Inferior parietal cortex (tissue), 1 donor: ENCODE measurements at regions not wholly inside any gene's neighbourhood (a gene's known extent, or its start where the extent isn't known, plus 50 kb on each side); places are given as distances from the start of the nearest gene placed in this dataset.
"Not testable (repeated sequence)": the region's sequence is repeated elsewhere in the genome, so short reads cannot be mapped to it uniquely, and the experiment has no call there.

Experiments
- DNase-seq: peaks from one replicate; pipeline ENCODE4 v3.0.0-alpha.2; 2016; ENCODE audit errors: extremely low spot score

DNA sequence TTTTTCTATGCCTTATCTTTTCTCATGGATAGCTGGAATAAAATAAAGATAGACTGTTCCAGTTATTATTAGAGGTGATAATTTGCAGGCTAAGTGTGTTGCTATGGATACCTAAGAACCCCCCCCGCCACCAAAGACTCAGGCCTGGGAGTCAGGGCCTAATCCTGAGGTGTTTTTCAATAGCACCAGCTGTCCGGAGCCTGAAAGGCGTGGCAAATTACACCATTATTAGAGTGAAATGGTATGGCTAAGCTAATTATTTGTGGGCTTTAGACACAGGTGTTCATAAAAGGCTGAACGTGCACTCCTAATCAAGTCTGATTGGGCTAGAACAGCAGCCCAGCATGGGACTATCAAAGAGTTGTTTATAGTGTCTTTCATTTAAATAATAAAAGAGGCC lies 293.2 kb upstream of the DCC start:
- DNase-seq: no peak

DNA sequence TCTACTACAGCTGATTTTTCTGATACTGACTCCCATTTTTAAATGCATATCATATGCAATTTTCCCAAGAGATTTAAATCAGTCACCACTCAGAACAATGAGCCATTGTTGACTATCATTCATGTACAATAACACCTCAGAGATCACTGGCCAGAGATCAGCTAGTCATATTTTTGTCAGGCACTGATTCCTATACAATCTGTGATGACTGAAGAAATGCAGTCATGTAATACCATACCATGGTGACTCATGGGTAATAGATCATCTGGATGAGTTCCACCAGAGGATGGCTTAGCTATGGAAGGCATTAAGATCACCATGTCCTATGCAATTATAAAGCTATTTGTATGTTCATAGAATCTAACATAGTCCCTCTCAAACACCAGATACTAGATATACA lies 285.7 kb upstream of the DCC start:
- DNase-seq: no peak

DNA sequence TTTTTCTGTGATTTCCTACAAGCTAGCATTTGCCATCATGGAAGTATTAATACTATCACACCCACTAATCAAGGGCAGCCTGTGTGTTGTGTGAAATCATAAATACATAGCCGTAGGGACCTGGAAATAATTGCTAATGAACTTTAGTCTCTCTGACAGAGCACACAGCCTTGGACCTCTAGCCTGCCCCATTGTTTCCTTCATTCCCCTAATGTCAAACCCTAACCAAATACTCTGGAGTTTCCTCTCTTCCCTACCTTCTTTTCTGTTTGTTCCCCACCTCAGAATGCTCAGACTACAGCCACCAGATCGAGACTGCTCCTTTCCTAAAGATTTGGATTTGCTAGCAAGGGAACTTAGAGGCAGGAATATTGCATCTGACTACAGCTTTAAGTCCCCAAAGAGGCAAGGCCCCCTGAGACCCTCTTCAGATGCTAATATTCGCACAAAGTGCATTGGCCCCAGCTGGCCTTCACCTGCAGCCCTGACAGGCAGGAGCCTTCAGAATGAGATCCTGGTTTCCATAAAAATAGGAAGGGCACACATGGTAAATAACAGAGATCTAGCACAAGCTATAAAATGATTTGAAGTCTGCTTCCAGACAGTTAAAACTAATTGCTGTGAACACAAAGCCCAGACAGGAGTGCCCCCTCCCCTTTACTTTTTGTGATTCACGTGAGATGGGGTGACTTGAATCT lies 279.2 kb upstream of the DCC start:
- no peak for DNase-seq

DNA sequence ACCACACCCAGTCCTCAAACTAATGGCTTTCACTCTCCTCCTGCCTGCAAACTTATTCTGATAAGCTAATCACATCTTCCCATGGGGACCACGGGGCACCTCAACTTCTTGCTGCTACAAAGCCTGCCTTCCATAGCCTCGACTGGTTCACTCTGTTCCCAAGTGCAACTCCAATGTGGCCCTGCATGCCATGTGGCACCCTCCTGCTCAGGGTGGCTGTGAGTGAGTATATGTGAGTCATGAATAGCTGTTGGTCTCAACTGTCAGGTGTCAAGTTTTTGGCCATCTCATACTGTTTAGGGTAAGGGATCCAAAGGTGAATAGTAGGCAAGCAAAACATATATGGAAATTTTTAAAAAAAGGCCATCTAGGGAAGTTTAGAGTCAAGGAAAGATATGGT lies 276.1 kb upstream of the DCC start:
- DNase-seq: no peak

DNA sequence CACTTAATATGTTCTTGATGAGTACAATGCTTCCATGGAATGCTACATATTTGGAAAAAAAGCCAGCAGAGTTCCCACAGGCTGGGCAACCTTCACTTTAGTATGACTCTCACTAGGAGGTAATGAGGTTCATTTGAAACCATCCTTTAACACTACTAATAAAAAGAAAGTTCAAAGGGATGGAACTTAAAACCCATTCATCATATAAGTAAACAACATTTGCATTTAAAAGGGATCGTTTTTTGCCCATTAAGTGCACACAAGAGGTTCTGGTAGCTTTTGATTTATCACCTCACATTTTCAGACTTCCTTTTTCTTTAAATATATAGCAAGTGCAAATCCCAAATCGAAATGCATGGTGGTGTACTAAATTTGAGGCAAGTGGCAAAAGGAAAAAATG lies 270.8 kb upstream of the DCC start:
- DNase-seq: no peak

DNA sequence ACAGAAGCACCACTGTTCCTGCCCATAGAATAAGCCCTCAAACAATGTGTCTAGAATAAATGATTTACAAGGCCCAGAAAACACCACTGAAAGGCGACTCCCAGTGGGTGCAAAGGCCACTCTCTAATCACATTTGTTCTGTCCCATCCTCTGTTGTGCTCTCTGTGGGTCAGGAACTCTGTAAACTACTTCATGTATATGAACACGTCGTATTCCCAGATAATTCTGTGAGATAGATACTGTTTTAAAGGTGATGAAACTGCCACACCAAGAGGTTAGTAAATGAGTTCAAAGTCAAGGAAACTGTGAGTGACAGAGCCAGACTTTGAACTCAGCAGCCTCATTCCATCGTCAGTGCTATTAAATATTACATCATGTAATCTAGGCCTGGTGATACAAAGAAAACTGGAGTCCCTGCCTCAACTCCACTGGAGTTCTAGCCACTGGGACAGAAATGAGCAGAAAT lies 269.7 kb upstream of the DCC start:
- no peak for DNase-seq

DNA sequence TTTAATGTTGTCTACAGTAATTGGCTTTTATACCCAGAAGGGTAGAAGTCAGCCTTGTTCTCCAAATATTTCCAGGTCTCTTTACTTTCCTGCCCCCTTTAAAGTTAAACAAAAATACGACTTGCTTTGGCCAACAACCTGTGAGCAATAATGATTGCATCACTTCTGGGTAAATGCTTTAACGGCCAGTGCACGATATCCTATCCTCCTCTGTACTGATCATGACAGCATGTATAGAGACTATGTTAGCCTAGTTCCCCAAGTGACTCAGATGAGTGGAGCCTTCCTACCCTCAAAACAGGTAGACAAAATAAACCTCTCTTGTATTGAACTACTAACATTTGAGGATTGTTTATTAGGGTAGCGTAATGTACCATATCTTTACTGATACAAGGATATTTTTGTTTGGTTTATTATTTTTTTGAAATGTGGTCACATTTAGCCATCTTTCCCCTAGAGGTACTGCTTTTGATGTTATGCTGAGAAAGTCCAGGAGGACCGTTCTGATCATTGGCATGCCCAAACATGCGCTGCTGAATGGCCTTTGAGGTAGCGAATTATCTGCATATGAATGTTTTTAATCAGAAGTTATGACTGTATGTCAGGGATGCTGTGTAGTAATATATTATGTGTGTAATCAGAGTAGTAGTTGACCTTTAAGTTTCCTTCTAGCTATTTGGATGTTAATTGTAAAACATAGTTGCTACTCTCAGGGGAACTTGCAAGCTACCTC lies 262.6 kb upstream of the DCC start:
- no peak for DNase-seq

DNA sequence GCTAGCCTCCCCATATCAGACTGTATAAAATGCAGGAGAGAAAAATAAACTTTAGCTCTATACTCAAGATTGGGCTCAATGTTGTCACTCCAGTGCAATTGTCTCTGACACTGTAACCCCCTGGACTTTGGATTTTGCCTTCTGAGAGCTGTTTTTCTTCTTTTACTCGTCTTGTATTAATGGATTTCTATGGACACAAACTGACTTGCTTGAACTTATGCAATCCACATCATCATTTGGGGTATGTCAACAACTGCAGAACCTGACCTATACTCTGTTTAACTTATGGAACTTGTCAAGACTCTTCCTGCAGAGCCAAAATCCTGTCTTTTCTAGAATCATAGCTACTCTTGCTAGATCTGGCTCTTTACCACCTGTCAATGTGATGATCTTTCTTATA lies 257.8 kb upstream of the DCC start:
- no peak for DNase-seq

DNA sequence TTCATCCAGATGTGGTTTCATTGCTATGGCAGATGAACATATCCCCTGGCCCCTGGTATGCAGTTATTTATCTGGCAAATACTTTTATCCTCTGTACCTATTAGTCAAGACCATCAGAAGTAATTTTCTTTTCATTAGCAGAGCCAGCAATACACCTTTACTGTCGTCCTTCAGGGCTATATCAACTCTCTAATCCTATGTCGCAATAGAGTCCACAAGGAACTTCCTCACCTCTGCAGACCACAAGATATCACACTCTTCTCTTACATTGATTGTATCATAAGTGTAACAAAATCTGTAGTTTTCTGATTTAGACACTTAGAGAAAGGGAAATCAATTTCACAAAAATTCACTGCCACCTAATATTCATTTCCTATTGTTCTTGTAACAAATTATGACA lies 252.9 kb upstream of the DCC start:
- DNase-seq: no peak

DNA sequence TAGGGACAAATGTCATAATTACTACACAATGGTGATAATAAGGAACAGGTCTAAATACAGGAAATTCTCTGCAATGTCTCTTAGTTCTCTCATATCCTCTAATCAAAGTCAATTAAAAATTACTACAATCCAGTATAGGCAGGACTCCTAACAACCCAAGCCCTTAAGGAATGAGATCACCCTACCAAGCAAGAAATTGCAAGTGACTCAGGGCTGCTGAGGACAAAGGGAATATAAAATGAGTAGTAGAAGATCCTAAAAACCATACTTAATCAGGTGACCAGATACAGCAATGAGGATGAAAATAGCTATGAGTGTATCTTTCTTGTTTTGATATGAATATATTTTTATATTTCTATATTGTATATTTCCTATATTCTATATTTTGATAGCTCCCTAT lies 250.0 kb upstream of the DCC start:
- no peak for DNase-seq

DNA sequence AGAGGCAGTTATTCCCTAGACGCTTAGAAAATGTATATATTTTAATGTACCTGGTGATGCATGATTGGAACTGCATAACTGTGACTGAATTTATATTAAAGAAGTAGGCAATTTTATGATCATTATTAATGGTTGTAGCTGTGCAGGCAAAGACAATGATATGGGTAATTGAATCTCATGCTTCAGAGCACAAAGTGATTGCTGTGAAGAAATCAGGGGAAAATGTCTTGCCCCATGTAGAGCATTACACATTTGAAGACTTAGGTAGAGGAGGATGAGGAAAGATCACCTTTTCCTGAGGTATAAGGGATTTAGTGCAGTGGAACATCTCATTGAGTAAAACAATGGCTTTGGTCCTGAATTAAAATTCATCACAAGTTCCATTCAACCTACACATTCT lies 246.8 kb upstream of the DCC start:
- no peak for DNase-seq

DNA sequence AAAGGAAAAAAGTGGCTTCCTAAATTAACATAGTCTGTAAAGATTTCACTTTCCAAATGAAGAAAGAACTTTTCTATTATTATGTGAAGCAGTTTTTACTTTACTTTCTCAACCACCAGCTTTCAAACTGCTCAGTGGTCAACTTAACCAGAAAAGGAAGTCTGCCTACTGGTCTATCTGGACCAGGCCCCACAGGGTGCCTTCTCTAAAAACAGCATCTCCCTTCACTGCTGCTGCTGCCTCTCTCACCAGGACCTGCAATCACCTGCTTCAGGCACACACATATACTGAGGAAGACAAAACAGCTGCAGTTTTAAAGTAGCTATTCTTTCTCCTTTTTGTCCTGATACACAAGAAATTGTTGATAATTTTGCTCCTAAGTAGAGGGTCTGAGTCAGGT lies 221.3 kb upstream of the DCC start:
- DNase-seq: no peak

DNA sequence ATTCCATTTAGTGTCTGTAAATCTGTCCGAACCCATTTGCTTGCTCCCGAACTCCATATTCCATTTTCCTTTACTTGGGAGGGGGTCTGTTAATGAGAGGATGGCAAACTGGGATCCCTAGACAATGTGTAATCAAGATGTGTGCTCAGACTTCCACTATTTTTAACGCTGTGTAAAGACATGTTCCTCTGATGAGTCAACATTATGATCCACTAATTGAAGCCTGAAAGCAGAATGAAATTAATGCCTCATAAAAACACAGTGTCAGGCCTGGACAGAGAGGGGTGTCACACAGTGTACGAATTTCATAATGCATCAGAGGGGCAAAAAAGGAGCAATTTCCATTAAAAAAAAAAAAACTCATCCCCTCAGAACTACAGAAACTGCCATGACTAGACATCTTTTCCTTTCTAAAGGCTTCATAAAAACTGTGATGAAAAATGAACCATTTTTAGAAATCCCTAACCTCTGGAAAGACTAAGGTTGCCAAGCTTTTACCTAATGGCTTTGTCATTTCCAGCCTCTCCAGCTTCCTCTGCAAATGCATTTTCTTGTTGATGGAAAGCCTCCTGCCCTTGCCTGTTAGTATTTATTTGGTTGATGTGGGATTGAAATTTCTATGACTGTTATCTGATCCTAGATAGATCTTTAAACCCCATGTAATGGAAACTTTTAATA lies 209.2 kb upstream of the DCC start:
- DNase-seq: no peak

DNA sequence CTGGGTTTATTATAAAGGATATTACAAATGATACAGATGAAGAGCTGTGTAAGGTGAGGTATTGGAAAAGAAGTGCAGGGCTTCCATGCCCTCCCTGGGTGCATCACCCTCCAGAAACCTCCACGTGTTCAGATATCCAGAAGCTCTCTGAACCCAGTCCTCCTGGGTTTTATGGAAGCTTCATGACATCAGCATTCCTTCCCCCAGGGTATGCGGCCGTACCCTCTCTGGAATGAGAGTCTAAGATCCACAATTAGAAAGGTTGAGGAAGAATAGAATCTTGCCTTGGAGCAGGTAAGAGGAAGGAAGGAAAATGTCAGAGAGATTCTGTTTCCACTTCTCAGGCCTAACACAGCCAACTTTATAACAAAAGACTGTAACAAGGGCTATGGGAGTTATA lies 208.2 kb upstream of the DCC start:
- no peak for DNase-seq

DNA sequence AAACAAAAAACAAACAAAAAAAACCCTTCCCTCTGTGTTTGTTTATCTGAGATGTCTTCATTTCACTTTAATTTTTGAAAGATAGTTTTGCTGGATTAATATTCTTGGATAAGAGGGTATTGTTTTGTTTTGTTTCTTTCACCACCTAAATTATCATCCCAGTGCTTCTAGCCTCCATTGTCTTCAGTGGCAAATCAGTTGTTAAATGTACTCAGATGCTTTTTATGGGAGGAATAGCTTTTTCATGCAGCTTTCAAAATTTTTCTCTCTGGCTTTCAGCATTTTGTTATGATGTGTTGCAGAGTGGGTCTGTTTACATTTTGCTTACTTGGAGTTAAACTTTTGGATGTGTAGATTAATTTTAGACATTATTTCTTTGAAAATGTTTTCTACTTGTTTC lies 203.5 kb upstream of the DCC start:
- no peak for DNase-seq

DNA sequence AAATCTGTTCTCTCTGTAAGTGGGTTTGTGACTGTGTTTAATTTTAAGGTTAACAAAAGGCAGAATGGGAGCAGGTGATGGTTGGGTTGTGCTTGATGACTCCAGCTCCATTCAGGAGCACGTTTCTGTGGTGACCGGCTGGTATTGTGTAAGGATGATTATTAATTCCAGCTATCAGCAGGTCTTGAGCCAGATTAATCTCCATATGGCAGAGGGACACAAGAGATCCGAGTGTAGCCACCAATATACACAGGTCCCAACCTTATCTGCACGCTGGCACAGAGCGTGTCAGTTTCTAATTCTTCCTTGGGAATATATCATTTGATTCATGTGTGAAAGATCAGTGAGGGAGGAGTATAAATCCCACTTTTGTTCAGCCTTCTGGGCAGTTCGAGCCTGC lies 199.0 kb upstream of the DCC start:
- DNase-seq: no peak

DNA sequence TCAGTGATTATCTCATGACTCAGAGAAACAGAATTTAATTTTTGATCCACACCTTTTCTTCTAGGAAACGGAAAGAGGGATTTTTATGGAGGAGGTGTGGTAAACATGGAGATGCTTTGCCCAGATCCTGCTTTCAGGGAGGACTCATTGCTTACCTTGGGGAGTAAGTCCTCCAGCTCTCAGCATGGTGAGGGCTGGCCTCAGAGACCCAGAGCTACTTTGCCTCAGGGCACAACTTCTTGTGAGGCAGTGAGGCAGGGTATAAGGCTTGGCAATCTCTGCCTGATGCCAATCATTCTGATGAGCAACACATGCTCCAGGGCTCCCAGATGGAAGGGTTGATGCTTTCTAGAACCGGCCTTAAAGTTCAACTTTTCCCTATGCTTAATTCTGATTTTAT lies 189.9 kb upstream of the DCC start:
- no peak for DNase-seq

DNA sequence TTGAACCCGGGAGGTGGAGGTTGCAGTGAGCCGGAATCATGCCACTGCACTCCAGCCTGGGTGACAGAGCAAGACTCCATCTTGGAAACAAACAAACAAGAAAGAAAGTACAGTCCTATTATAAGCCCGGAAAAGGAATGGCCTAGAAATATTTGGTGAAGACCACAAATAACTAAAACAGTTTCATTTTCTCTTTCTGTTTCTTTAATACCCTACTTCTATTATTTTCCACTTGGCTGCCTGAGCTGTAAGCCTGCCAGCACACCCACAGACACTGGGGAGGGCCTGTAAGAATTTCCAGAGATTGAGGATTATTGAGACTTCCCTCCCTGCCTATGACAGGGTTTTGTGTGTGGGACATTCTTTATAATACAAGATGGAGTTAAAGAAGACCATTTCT lies 188.0 kb upstream of the DCC start:
- DNase-seq: no peak

DNA sequence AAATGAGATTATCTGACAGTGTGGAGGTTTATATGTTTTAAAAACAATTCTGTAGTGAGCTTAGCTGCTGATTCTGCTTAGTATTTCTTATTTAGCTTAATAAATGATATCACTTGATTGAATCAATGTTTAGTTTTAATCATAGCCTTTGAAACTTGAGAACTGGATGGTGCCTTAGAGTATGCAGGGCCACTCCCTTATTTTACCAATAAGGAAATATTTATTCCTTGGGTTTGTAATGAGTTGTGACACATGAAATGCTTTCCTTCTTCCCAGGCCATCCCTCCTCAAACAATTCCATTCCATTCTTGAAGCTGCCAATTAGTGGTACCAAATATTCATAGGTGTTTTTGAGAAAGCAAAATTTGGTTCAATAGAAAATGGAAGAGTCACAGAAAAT lies 183.8 kb upstream of the DCC start:
- no peak for DNase-seq

DNA sequence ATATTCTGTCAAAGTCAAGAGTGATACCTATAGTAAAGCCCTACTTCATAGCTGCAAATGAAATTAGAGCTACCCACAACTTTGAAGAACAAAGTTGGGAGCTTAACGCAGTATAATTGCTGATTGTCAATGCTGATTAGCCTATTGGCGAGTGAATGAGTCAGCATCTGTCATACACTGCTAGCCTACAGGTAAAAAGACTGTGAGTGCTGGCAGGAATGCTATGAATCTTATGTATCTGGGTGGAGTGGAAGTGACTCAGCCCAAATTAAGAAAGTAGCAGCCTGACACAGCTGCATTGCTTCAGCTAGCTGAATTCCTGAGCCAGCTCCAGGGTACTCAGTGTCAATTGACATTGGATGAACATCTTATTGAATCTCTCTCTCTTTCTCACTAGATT lies 179.4 kb upstream of the DCC start:
- no peak for DNase-seq

DNA sequence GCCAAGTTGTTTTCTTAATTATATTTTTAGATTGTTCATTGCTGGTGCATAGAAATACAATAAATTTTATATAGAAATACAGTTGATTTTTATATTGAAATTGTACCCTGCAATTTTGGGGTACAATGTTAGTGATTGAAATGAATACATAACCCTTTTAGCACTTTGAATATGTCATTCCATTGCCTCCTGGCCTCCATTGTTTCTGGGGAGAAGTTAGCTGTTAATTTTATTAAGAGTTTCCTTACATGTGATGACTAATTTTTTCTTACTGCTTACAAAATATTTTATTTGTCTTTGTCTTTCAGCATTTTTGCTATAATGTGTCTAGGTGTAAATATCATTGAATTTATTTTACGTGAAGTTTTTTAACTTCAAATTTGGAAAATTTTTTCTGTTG lies 176.5 kb upstream of the DCC start:
- DNase-seq: no peak

DNA sequence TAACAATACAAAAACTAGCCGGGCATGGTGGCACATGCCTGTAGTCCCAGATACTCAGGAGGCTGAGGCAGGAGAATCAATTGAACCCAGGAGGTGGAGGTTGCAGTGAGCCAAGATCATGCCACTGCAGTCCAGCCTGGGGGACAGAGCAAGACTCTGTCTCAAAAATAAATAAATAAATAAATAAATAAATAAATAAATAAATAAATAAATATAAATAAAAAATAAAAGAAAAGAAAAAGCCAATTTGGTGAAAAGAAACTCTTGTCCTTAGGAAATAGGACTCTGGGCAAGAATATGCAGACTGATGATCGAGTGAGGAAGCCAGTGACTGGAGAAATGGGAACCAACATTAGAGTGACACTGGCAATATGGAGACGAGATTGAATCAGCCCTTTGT lies 171.9 kb upstream of the DCC start:
- DNase-seq: not testable (repeated sequence)

DNA sequence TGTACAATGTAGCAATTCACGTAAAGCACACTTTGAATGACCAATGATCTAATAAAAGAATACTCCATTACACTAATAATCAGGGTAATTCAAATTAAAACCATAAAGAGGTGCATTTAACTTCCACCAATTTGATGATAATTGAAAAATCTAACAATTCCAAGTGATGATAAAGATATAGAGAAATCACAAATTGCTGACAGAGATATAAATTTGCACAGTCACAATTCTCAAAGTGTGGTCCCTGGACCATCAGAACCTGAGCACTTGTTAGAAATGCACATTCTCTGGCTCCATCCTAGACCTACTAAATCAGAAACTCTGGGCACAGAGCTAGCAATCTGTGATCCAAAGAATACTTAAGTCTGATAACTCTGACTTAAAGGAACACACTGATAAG lies 165.8 kb upstream of the DCC start:
- no peak for DNase-seq
